ENCODE measurements at regions not wholly inside any gene's neighbourhood (a gene's known extent, or its start where the extent isn't known, plus 50 kb on each side); places are given as distances from the start of the nearest gene placed in this dataset.

DNA sequence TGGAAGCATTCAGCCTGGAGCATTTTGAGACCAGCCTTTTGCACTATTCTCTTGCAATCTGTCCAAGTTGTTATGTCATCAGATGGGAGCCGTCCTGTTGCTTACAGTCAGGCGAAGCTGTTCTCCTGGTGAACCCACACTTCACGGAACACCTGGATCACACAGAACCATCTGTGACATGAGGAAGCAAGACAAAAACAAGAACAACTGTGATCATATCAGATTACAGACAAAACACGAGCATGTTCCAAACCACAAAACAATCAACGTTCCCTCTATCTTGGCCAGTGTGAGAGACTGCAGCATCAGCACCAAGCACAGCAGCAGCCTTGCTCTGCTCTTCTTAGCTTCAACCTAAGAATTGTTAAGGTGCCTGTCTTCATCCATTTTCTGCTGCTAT, 180.5 kb upstream of the SFSWAP start:
- Histone ChIP-seq H3K27me3 (no peaks in the 10 kb centered on the region), H3F3A (ENCODE audit: low read depth) (no peaks in the 10 kb centered on the region), H3K36me3 (no peaks in the 10 kb centered on the region), H3K9me3 (ENCODE audit: low read depth) (no peaks in the 10 kb centered on the region), H4K20me1 (ENCODE audit: low read depth) (no peaks in the 10 kb centered on the region), H3K4me2 (no peak overlapping the region), H3K4me3 (no peak overlapping the region), H3K4me1 (no peaks in the 10 kb centered on the region), H3K27ac (no peak overlapping the region), H3K9ac (no peak overlapping the region), H2AFZ (replicated peaks) (no peak overlapping the region), H3K79me2 (ENCODE audit: low read depth) (no peaks in the 10 kb centered on the region)
- no peaks in the 10 kb centered on the region for H3K9me3 Mint-ChIP-seq
- H3K27me3 Mint-ChIP-seq (ENCODE audit: insufficient read depth, low read depth), result peaks cover 6% of the 10 kb centered on the region
- DNase-seq (ENCODE audit: low spot score), result no peak
- H3K4me3 Mint-ChIP-seq, result no peak overlapping the region
- H3K36me3 Mint-ChIP-seq, result no peaks in the 10 kb centered on the region
- no peak overlapping the region for H3K27ac Mint-ChIP-seq
- no peak for TF ChIP-seq EZH2 (IDR thresholded peaks at IDR 0.05)
- TF ChIP-seq CTCF (IDR thresholded peaks at IDR 0.05), result no peak
- TF ChIP-seq EZH2phosphoT487 (IDR thresholded peaks at IDR 0.05), result no peak
- H3K4me1 Mint-ChIP-seq, result peaks cover 3% of the 10 kb centered on the region

DNA sequence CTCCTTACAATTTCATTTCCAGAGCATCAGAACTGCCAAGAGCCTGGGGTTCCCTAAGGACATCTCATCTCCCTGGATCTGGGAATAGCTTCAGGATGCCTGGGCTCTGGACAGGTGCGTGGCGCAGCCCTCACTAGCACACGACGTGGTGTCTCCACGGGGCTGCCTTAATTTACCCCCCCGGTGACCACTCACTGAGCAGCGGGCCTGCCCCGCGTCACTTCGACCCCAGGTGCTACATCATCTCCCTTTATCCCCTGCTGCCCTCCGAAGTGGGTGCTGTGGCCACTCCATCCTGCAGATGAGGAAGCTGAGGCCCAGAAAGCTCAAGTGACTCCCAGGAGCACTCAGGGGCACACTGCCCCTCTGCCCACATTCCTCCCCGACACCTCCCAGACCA, 177.8 kb upstream of the SFSWAP start:
- Histone ChIP-seq H3K27ac (no peak overlapping the region), H3K4me3 (no peak overlapping the region), H3K4me2 (no peak overlapping the region), H3K4me1 (no peaks in the 10 kb centered on the region), H2AFZ (replicated peaks) (no peak overlapping the region), H3K36me3 (no peaks in the 10 kb centered on the region), H3K27me3 (no peaks in the 10 kb centered on the region), H3F3A (ENCODE audit: low read depth) (no peaks in the 10 kb centered on the region), H3K9me3 (ENCODE audit: low read depth) (no peaks in the 10 kb centered on the region), H3K9ac (no peak overlapping the region), H4K20me1 (ENCODE audit: low read depth) (no peaks in the 10 kb centered on the region), H3K79me2 (ENCODE audit: low read depth) (no peaks in the 10 kb centered on the region)
- Mint-ChIP-seq H3K9me3 (no peaks in the 10 kb centered on the region), H3K27me3 (ENCODE audit: insufficient read depth, low read depth) (peaks cover 7% of the 10 kb centered on the region), H3K36me3 (no peaks in the 10 kb centered on the region), H3K4me1 (peaks cover 3% of the 10 kb centered on the region), H3K4me3 (no peak overlapping the region), H3K27ac (no peak overlapping the region)
- no peak for DNase-seq (ENCODE audit: low spot score)
- TF ChIP-seq EZH2 (IDR thresholded peaks at IDR 0.05) (no peak), EZH2phosphoT487 (IDR thresholded peaks at IDR 0.05) (no peak), CTCF (IDR thresholded peaks at IDR 0.05) (no peak)

DNA sequence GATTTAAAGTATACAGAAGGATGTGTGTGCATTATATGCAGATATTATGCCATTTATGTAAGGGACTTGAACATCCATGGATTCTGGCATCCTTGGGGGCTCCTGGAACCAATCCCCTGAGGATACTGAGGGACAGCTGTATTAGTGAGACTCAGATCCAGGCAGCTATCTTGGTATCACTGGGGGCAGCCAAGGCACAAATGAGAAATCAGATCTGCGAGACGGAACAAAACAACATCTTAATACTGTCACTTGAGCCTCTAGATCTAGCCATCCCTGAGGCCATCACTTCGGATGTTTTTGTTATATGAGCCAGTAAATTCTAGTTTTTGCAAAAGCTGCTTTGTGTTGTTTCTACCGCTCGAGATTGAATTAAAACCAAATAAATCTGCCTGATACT, 175.1 kb upstream of the SFSWAP start:
- no peaks in the 10 kb centered on the region for H3K4me1 Mint-ChIP-seq
- no peak overlapping the region for H3K4me3 Mint-ChIP-seq
- H3K27ac Mint-ChIP-seq, result no peak overlapping the region
- no peaks in the 10 kb centered on the region for H4K20me1 ChIP-seq (ENCODE audit: low read depth)
- no peak overlapping the region for H3K27ac ChIP-seq
- no peak for DNase-seq (ENCODE audit: low spot score)
- H3K9me3 ChIP-seq (ENCODE audit: low read depth), result no peaks in the 10 kb centered on the region
- peaks cover 7% of the 10 kb centered on the region for H3K27me3 Mint-ChIP-seq (ENCODE audit: insufficient read depth, low read depth)
- H3K4me2 ChIP-seq, result no peak overlapping the region
- TF ChIP-seq EZH2phosphoT487 (IDR thresholded peaks at IDR 0.05), result no peak
- H3K9ac ChIP-seq, result no peak overlapping the region
- H3K79me2 ChIP-seq (ENCODE audit: low read depth), result no peaks in the 10 kb centered on the region
- H3K27me3 ChIP-seq, result no peaks in the 10 kb centered on the region
- no peaks in the 10 kb centered on the region for H3K36me3 Mint-ChIP-seq
- H3K4me1 ChIP-seq, result no peaks in the 10 kb centered on the region
- H3K4me3 ChIP-seq, result no peak overlapping the region
- H3K9me3 Mint-ChIP-seq, result no peaks in the 10 kb centered on the region
- no peak overlapping the region for H2AFZ ChIP-seq (replicated peaks)
- no peaks in the 10 kb centered on the region for H3F3A ChIP-seq (ENCODE audit: low read depth)
- no peaks in the 10 kb centered on the region for H3K36me3 ChIP-seq

DNA sequence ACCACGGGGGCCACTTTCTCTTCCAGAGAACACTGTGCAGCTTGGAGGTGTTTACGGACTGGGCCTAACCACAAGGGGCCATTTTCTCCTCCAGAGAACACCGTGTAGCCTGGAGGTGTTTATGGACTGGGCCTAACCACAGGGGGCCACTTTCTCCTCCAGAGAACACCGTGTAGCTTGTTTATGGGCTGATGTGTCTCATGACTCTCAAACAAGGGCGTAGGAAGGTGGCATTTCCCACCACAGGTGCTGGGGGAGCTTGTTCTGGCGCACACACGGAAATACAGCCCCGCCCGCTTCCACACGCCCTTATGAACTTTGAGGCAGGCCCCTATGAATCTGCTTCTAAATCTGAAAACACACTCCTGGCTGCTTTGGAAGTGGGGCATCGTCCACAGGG, 174.6 kb upstream of the SFSWAP start:
- TF ChIP-seq CTCF (IDR thresholded peaks at IDR 0.05), result no peak
- TF ChIP-seq EZH2 (IDR thresholded peaks at IDR 0.05), result no peak
- no peak for TF ChIP-seq EZH2phosphoT487 (IDR thresholded peaks at IDR 0.05)
- H3K4me3 Mint-ChIP-seq, result no peak overlapping the region

More for the DNA sequence above, 174.6 kb upstream of the SFSWAP start:
- DNase-seq (ENCODE audit: low spot score), result no peak
- Histone ChIP-seq H3K36me3 (no peaks in the 10 kb centered on the region), H3K4me2 (no peak overlapping the region), H2AFZ (replicated peaks) (no peak overlapping the region), H3K27me3 (no peaks in the 10 kb centered on the region), H3K27ac (no peak overlapping the region), H3K9me3 (ENCODE audit: low read depth) (no peaks in the 10 kb centered on the region), H3K9ac (no peak overlapping the region), H4K20me1 (ENCODE audit: low read depth) (no peaks in the 10 kb centered on the region), H3F3A (ENCODE audit: low read depth) (no peaks in the 10 kb centered on the region), H3K4me1 (no peaks in the 10 kb centered on the region), H3K4me3 (no peak overlapping the region), H3K79me2 (ENCODE audit: low read depth) (no peaks in the 10 kb centered on the region)
- Mint-ChIP-seq H3K36me3 (no peaks in the 10 kb centered on the region), H3K27ac (no peak overlapping the region), H3K27me3 (ENCODE audit: insufficient read depth, low read depth) (peaks cover 7% of the 10 kb centered on the region), H3K9me3 (no peaks in the 10 kb centered on the region), H3K4me1 (no peaks in the 10 kb centered on the region)
